GM23338 (cell line): ENCODE measurements at regions not wholly inside any gene's neighbourhood (a gene's known extent, or its start where the extent isn't known, plus 50 kb on each side); places are given as distances from the start of the nearest gene placed in this dataset.

Source experiments
- ATAC-seq: fragments of 200-7000 bp; cut with Tn5 transposase; 3 replicates; pipeline ENCODE4 v1.9.1; 2020
- DNase-seq: peaks from one replicate; pipeline ENCODE4 v3.0.0-alpha.2; 2015; ENCODE audit warnings: low spot score
- H2AFZ ChIP-seq: fragments of 200-600 bp; sonication (generic); 2 replicates; pipeline ENCODE4 v1.8.0; 2016; ENCODE audit warnings: antibody characterized with exemption, mild to moderate bottlenecking, moderate library complexity
- H3F3A ChIP-seq: fragments of 200-600 bp; sonication (generic); replicated peaks from 2 replicates; pipeline ENCODE4 v1.8.0; 2017; ENCODE audit warnings: antibody characterized with exemption, mixed run types, low read depth
- H3K27ac ChIP-seq: fragments of 200-600 bp; sonication (generic); 2 replicates; pipeline ENCODE4 v1.6.1; 2016; ENCODE audit warnings: low read depth
- H3K27me3 ChIP-seq: fragments of 200-600 bp; sonication (generic); 2 replicates; pipeline ENCODE4 v1.8.0; 2016; ENCODE audit warnings: mild to moderate bottlenecking, mixed run types, moderate library complexity; ENCODE audit not compliant: insufficient read depth
- H3K36me3 ChIP-seq: fragments of 200-600 bp; sonication (generic); 2 replicates; pipeline ENCODE4 v1.8.0; 2016; ENCODE audit warnings: mild to moderate bottlenecking; ENCODE audit not compliant: insufficient read depth
- H3K4me1 ChIP-seq: fragments of 200-600 bp; sonication (generic); 2 replicates; pipeline ENCODE4 v1.8.0; 2016; ENCODE audit warnings: mild to moderate bottlenecking, moderate library complexity; ENCODE audit not compliant: insufficient read depth
- H3K4me2 ChIP-seq: fragments of 200-600 bp; sonication (generic); 2 replicates; pipeline ENCODE4 v1.7.1; 2017; ENCODE audit warnings: mixed run types
- H3K4me3 ChIP-seq: fragments of 200-600 bp; sonication (generic); 2 replicates; pipeline ENCODE4 v1.6.1; 2016; ENCODE audit warnings: mixed run types
- H3K79me2 ChIP-seq: fragments of 200-600 bp; sonication (generic); replicated peaks from 2 replicates; pipeline ENCODE4 v1.8.0; 2017; ENCODE audit warnings: mild to moderate bottlenecking; ENCODE audit not compliant: insufficient read depth
- H3K9me2 ChIP-seq: fragments of 200-600 bp; sonication (generic); 2 replicates; pipeline ENCODE4 v1.8.0; 2017; ENCODE audit not compliant: insufficient read depth
- H4K20me1 ChIP-seq: fragments of 200-600 bp; sonication (generic); replicated peaks from 2 replicates; pipeline ENCODE4 v1.8.0; 2017; ENCODE audit warnings: mild to moderate bottlenecking; ENCODE audit not compliant: insufficient read depth
- H3K27ac Mint-ChIP-seq: 2 replicates; pipeline ENCODE4 v1.8.0; 2020; ENCODE audit warnings: inconsistent platforms, mild to moderate bottlenecking, moderate library complexity, mixed read lengths
- H3K27me3 Mint-ChIP-seq: 3 replicates; pipeline ENCODE4 v1.8.0; 2022; ENCODE audit warnings: low read depth, mild to moderate bottlenecking, moderate library complexity, mixed read lengths, inconsistent platforms; ENCODE audit not compliant: insufficient read depth, poor library complexity
- H3K36me3 Mint-ChIP-seq: 3 replicates; pipeline ENCODE4 v1.8.0; 2021; ENCODE audit warnings: low read depth, mild to moderate bottlenecking, inconsistent platforms, moderate library complexity, mixed read lengths
- H3K4me1 Mint-ChIP-seq: 3 replicates; pipeline ENCODE4 v1.8.0; 2020; ENCODE audit warnings: mild to moderate bottlenecking, inconsistent platforms, mixed read lengths
- H3K4me3 Mint-ChIP-seq: 3 replicates; pipeline ENCODE4 v1.8.0; 2021; ENCODE audit warnings: moderate library complexity, mild to moderate bottlenecking, inconsistent platforms, mixed read lengths
- H3K9me3 Mint-ChIP-seq: 3 replicates; pipeline ENCODE4 v1.8.0; 2020; ENCODE audit warnings: moderate library complexity, mild to moderate bottlenecking, inconsistent platforms, mixed read lengths
- CREB1 ChIP-seq: fragments of 250-450 bp; sonication (Bioruptor Pico); IDR thresholded peaks from 2 replicates; pipeline ENCODE4 v1.5.0; 2020; ENCODE audit warnings: low read depth, mild to moderate bottlenecking, moderate library complexity
- EZH2phosphoT487 ChIP-seq: fragments of 200-600 bp; sonication (generic); IDR thresholded peaks from one replicate; pipeline ENCODE4 v1.8.1; 2018; ENCODE audit warnings: antibody characterized with exemption; ENCODE audit not compliant: unreplicated experiment
- JUNB ChIP-seq: IDR thresholded peaks from one replicate; pipeline ENCODE4 v1.6.1; 2016; ENCODE audit warnings: antibody characterized with exemption; ENCODE audit not compliant: unreplicated experiment
- NANOG ChIP-seq: IDR thresholded peaks from 2 replicates; pipeline ENCODE4 v1.6.1; 2016; ENCODE audit warnings: antibody characterized with exemption, borderline replicate concordance
- POLR2AphosphoS5 ChIP-seq: IDR thresholded peaks from 2 replicates; pipeline ENCODE4 v1.6.1; 2016; ENCODE audit warnings: antibody characterized with exemption, low read depth
- ZNF331 ChIP-seq: fragments of 250-450 bp; sonication (Bioruptor Pico); IDR thresholded peaks from 2 replicates; pipeline ENCODE4 v1.5.0; 2020; ENCODE audit warnings: low read depth, mild to moderate bottlenecking, moderate library complexity
- TF ChIP-seq, protein P1 (sequence below): fragments of 250-450 bp; sonication (Bioruptor Pico); IDR thresholded peaks from 2 replicates; pipeline ENCODE4 v1.5.0; 2020; ENCODE audit warnings: mild to moderate bottlenecking, moderate library complexity

- TF ChIP-seq, protein P1, sequence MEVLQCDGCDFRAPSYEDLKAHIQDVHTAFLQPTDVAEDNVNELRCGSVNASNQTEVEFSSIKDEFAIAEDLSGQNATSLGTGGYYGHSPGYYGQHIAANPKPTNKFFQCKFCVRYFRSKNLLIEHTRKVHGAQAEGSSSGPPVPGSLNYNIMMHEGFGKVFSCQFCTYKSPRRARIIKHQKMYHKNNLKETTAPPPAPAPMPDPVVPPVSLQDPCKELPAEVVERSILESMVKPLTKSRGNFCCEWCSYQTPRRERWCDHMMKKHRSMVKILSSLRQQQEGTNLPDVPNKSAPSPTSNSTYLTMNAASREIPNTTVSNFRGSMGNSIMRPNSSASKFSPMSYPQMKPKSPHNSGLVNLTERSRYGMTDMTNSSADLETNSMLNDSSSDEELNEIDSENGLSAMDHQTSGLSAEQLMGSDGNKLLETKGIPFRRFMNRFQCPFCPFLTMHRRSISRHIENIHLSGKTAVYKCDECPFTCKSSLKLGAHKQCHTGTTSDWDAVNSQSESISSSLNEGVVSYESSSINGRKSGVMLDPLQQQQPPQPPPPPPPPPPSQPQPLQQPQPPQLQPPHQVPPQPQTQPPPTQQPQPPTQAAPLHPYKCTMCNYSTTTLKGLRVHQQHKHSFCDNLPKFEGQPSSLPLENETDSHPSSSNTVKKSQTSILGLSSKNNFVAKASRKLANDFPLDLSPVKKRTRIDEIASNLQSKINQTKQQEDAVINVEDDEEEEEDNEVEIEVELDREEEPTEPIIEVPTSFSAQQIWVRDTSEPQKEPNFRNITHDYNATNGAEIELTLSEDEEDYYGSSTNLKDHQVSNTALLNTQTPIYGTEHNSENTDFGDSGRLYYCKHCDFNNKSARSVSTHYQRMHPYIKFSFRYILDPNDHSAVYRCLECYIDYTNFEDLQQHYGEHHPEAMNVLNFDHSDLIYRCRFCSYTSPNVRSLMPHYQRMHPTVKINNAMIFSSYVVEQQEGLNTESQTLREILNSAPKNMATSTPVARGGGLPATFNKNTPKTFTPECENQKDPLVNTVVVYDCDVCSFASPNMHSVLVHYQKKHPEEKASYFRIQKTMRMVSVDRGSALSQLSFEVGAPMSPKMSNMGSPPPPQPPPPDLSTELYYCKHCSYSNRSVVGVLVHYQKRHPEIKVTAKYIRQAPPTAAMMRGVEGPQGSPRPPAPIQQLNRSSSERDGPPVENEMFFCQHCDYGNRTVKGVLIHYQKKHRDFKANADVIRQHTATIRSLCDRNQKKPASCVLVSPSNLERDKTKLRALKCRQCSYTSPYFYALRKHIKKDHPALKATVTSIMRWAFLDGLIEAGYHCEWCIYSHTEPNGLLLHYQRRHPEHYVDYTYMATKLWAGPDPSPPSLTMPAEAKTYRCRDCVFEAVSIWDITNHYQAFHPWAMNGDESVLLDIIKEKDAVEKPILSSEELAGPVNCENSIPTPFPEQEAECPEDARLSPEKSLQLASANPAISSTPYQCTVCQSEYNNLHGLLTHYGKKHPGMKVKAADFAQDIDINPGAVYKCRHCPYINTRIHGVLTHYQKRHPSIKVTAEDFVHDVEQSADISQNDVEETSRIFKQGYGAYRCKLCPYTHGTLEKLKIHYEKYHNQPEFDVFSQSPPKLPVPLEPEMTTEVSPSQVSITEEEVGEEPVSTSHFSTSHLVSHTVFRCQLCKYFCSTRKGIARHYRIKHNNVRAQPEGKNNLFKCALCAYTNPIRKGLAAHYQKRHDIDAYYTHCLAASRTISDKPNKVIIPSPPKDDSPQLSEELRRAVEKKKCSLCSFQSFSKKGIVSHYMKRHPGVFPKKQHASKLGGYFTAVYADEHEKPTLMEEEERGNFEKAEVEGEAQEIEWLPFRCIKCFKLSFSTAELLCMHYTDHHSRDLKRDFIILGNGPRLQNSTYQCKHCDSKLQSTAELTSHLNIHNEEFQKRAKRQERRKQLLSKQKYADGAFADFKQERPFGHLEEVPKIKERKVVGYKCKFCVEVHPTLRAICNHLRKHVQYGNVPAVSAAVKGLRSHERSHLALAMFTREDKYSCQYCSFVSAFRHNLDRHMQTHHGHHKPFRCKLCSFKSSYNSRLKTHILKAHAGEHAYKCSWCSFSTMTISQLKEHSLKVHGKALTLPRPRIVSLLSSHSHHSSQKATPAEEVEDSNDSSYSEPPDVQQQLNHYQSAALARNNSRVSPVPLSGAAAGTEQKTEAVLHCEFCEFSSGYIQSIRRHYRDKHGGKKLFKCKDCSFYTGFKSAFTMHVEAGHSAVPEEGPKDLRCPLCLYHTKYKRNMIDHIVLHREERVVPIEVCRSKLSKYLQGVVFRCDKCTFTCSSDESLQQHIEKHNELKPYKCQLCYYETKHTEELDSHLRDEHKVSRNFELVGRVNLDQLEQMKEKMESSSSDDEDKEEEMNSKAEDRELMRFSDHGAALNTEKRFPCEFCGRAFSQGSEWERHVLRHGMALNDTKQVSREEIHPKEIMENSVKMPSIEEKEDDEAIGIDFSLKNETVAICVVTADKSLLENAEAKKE (CRISPR knock-in tag): no peak
- TF ChIP-seq NANOG: no peak
Observed at GRCh38 chr16:79929260-79929965, 328.9 kb upstream of the MAF start (continued).

DNA sequence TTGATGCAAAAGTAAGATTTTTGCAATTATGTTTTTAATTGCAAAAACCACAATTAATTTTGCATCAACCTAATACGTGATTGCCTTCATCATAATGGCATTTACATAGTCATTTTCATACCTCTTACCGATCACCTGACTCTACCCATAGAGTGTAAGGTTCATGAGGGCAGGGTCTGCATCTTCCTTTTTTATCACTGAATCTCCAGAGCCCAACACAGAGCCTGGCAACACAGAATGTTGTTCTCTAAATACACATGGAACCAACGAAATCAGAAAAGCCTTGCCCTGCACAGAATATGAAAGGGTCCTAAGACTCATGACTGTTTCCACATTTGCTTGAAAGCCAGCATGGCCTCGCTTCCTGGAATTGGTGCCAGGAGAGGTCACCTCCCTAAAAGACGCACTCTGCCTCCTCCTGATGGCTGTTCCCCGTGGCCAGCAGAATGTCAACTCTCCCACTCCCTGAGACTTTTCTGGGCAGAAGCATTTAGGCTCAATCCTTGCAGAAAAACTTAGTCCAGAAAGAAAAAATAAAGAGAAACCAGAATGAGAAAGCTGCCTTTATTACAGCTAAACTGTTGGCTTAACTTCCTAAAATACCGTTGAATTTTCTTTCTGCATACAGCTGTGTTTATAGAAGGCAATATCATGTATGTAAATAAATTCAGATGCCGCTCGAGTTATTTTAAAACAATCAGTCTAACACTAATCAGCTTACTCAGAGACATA lies 327.8 kb upstream of the MAF start:
- H2AFZ ChIP-seq: no peak overlapping the region
- no peak for ATAC-seq
- no peak for DNase-seq
- no peaks in the 10 kb centered on the region; the same call in 1 of the 2 replicates for H3K9me2 ChIP-seq
- no peak overlapping the region for H3K4me2 ChIP-seq
- TF ChIP-seq JUNB (no peak), EZH2phosphoT487 (no peak), NANOG (no peak), ZNF331 (CRISPR knock-in tag) (no peak), CREB1 (CRISPR knock-in tag) (no peak), POLR2AphosphoS5 (no peak)
- 0 out of 3 replicates have a peak, but pooled peaks cover under 1% of the 10 kb centered on the region for H3K4me1 Mint-ChIP-seq
- no peaks in the 10 kb centered on the region for H3K27me3 ChIP-seq
- H3K27ac Mint-ChIP-seq: no peak overlapping the region
- no peak overlapping the region for H3K27ac ChIP-seq
- no peaks in the 10 kb centered on the region for H3F3A ChIP-seq
- H3K36me3 ChIP-seq: no peaks in the 10 kb centered on the region
- H3K4me3 ChIP-seq: no peak overlapping the region
- H3K27me3 Mint-ChIP-seq: peaks cover 1% of the 10 kb centered on the region
- H3K36me3 Mint-ChIP-seq: no peaks in the 10 kb centered on the region
- no peaks in the 10 kb centered on the region for H4K20me1 ChIP-seq
- no peaks in the 10 kb centered on the region for H3K9me3 Mint-ChIP-seq
- no peaks in the 10 kb centered on the region for H3K4me1 ChIP-seq
- H3K4me3 Mint-ChIP-seq: no peak overlapping the region
- H3K79me2 ChIP-seq: no peaks in the 10 kb centered on the region
